Panc1 (cell line): ENCODE measurements at regions not wholly inside any gene's neighbourhood (a gene's known extent, or its start where the extent isn't known, plus 50 kb on each side); places are given as distances from the start of the nearest gene placed in this dataset.

Experiments used
- ATAC-seq: fragments of 200-7000 bp; cut with Tn5 transposase; 2 replicates; pipeline ENCODE4 v1.9.1; 2020; ENCODE audit warnings: mild to moderate bottlenecking, moderate library complexity
- BruUV-seq: library from RNA; stranded (reverse); fragments of 400-500 nt; replicated peaks from 2 replicates; lab custom pipeline; 2021; lab: Mats Ljungman, UMichigan
- CTCF ChIA-PET: fragments of 300-600 bp; sonication (Branson Sonifier 250); formaldehyde crosslinking; loops from one replicate; lab custom pipeline; 2022; ENCODE audit warnings: antibody characterized with exemption; lab: Charles Lee
- POLR2A ChIA-PET: fragments of 300-600 bp; sonication (Branson Sonifier 250); formaldehyde crosslinking; loops from one replicate; lab custom pipeline; 2022; ENCODE audit warnings: antibody characterized with exemption; lab: Charles Lee
- DNase-seq: peaks from one replicate; pipeline ENCODE4 v3.0.0-alpha.2; 2010; ENCODE audit warnings: low read depth, low spot score
- H3K27ac ChIP-seq: 2 replicates; pipeline ENCODE4 v1.5.1; 2011; ENCODE audit warnings: mild to moderate bottlenecking, low read length, inconsistent platforms
- H3K27me3 ChIP-seq: fragments of 200-500 bp; sonication (Bioruptor generic); 2 replicates; pipeline ENCODE4 v1.6.0; 2014; ENCODE audit warnings: low read length, inconsistent platforms; ENCODE audit not compliant: control insufficient read depth, insufficient read depth
- H3K36me3 ChIP-seq: fragments of 200-500 bp; sonication (Bioruptor generic); 2 replicates; pipeline ENCODE4 v1.5.1; 2014; ENCODE audit warnings: inconsistent platforms, mild to moderate bottlenecking, low read length, moderate library complexity; ENCODE audit not compliant: control insufficient read depth, insufficient read depth
- H3K4me1 ChIP-seq: 2 replicates; pipeline ENCODE4 v1.5.1; 2011; ENCODE audit warnings: inconsistent platforms, mild to moderate bottlenecking, low read length, moderate library complexity; ENCODE audit not compliant: control insufficient read depth, insufficient read depth
- H3K4me3 ChIP-seq, 2 experiments: 2 replicates each; pipeline ENCODE4 v1.5.1; 2011 to 2012; ENCODE audit warnings: low read depth in 2 of 2, low read length in 2 of 2, mild to moderate bottlenecking in 2 of 2, inconsistent platforms in 1 of 2, moderate library complexity in 1 of 2
- H3K9me3 ChIP-seq: fragments of 200-500 bp; sonication (Bioruptor generic); 2 replicates; pipeline ENCODE4 v1.5.1; 2014; ENCODE audit warnings: low read depth, mild to moderate bottlenecking, inconsistent platforms, low read length, moderate library complexity; ENCODE audit not compliant: control insufficient read depth, insufficient read depth
- CTCF ChIP-seq: fragments of 450-650 bp; IDR thresholded peaks from 2 replicates; pipeline ENCODE4 v1.5.1; 2017; ENCODE audit warnings: mild to moderate bottlenecking
- POLR2AphosphoS5 ChIP-seq: IDR thresholded peaks from 2 replicates; pipeline ENCODE4 v1.6.1; 2012; ENCODE audit warnings: mild to moderate bottlenecking, low read depth, low read length, moderate library complexity
- SIN3A ChIP-seq: IDR thresholded peaks from 2 replicates; pipeline ENCODE4 v1.6.1; 2012; ENCODE audit warnings: low read depth, mild to moderate bottlenecking, low read length, moderate library complexity, borderline replicate concordance; ENCODE audit not compliant: insufficient read depth
- TCF7L2 ChIP-seq: IDR thresholded peaks from 2 replicates; pipeline ENCODE4 v1.6.1; 2011; ENCODE audit warnings: mild to moderate bottlenecking, low read depth, low read length, inconsistent platforms
- in situ Hi-C: cut with HindIII; loops from 2 replicates; pipeline ENCODE4 v1.10.0; 2016; ENCODE audit warnings: low sequenced_read_pairs, low pct_unique_long_range_greater_than_20kb
- intact Hi-C: fragments of 100-400 bp; cut with micrococcal nuclease; formaldehyde crosslinking; loops from one replicate; pipeline ENCODE4 v1.10.0; 2022; ENCODE audit not compliant: unreplicated experiment
- TF ChIP-seq, protein P1 (sequence below), 2 experiments: IDR thresholded peaks; 2 replicates each; pipeline ENCODE4 v1.6.1; 2011 to 2012; ENCODE audit warnings: low read depth in 2 of 2, control low read depth in 1 of 2, low read length in 1 of 2, mild to moderate bottlenecking in 1 of 2, moderate library complexity in 1 of 2; ENCODE audit not compliant: insufficient read depth in 1 of 2

- no peak overlapping the region for H3K27ac ChIP-seq
- intact Hi-C loops, result no loop called here
- POLR2A ChIA-PET, result no interaction called here
- DNase-seq, result no peak
- TF ChIP-seq SIN3A (no peak), TCF7L2 (no peak), CTCF (no peak), POLR2AphosphoS5 (no peak)
- TF ChIP-seq, protein P1, sequence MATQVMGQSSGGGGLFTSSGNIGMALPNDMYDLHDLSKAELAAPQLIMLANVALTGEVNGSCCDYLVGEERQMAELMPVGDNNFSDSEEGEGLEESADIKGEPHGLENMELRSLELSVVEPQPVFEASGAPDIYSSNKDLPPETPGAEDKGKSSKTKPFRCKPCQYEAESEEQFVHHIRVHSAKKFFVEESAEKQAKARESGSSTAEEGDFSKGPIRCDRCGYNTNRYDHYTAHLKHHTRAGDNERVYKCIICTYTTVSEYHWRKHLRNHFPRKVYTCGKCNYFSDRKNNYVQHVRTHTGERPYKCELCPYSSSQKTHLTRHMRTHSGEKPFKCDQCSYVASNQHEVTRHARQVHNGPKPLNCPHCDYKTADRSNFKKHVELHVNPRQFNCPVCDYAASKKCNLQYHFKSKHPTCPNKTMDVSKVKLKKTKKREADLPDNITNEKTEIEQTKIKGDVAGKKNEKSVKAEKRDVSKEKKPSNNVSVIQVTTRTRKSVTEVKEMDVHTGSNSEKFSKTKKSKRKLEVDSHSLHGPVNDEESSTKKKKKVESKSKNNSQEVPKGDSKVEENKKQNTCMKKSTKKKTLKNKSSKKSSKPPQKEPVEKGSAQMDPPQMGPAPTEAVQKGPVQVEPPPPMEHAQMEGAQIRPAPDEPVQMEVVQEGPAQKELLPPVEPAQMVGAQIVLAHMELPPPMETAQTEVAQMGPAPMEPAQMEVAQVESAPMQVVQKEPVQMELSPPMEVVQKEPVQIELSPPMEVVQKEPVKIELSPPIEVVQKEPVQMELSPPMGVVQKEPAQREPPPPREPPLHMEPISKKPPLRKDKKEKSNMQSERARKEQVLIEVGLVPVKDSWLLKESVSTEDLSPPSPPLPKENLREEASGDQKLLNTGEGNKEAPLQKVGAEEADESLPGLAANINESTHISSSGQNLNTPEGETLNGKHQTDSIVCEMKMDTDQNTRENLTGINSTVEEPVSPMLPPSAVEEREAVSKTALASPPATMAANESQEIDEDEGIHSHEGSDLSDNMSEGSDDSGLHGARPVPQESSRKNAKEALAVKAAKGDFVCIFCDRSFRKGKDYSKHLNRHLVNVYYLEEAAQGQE (IDR thresholded peaks at IDR 0.05; ENCODE audit: insufficient read depth in 1 of 2, low read depth in 2 of 2, low read length in 1 of 2), result no peak
- in situ Hi-C loops, result no loop called here
- no peaks in the 10 kb centered on the region for H3K27me3 ChIP-seq
- CTCF ChIA-PET, result no interaction called here
- no peaks in the 10 kb centered on the region for H3K36me3 ChIP-seq
- ATAC-seq, result no peak
- H3K9me3 ChIP-seq, result no peaks in the 10 kb centered on the region
- H3K4me1 ChIP-seq, result no peaks in the 10 kb centered on the region
- H3K4me3 ChIP-seq, result no peak overlapping the region
- BruUV-seq, result no TSS peak
Observed at GRCh38 chr16:72241008-72241407, 69.1 kb upstream of the PMFBP1 start.

DNA sequence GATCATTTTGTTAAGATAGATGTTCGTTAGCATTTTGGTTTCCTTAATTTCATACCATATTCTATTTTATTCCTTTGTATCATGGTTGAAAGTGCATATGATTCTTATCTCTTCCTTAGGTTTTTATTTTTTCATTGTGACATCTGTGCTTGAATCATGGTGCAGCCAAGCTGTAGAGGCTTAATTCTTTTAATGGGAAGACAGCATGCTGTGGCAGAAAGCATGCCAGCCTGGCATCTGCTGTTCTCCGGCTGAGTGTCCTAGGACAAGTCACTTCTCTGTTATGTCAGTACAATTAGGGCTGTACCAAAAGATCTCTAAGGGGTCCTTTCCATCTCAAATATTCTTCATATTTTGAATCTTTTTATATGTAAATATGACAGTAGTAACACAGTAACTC, 68.5 kb upstream of the PMFBP1 start:
- no peaks in the 10 kb centered on the region for H3K36me3 ChIP-seq
- BruUV-seq, result no TSS peak

GRCh38 chr16:72236866-72237265, 64.9 kb upstream of the PMFBP1 start:
- CTCF ChIA-PET, result no interaction called here
- DNase-seq, result no peak
- ATAC-seq, result no peak

More for the DNA sequence above, 68.5 kb upstream of the PMFBP1 start:
- no peak overlapping the region for H3K27ac ChIP-seq
- no peaks in the 10 kb centered on the region for H3K9me3 ChIP-seq
- in situ Hi-C loops, result no loop called here
- intact Hi-C loops, result no loop called here
- H3K4me1 ChIP-seq, result no peaks in the 10 kb centered on the region
- ChIA-PET CTCF (no interaction called here), POLR2A (no interaction called here)
- ATAC-seq (no peak), DNase-seq (no peak)
- TF ChIP-seq TCF7L2, result no peak
- H3K4me3 ChIP-seq, result no peak overlapping the region
- no peaks in the 10 kb centered on the region for H3K27me3 ChIP-seq

More at GRCh38 chr16:72236866-72237265, 64.9 kb upstream of the PMFBP1 start:
- in situ Hi-C loops (no loop called here), intact Hi-C loops (no loop called here)
- H3K4me3 ChIP-seq, result no peak overlapping the region
- H3K4me1 ChIP-seq, result no peaks in the 10 kb centered on the region
- no peaks in the 10 kb centered on the region for H3K27me3 ChIP-seq
- TF ChIP-seq CTCF (no peak), POLR2AphosphoS5 (no peak), SIN3A (no peak), TCF7L2 (no peak)
- TF ChIP-seq, protein P1 (IDR thresholded peaks at IDR 0.05; ENCODE audit: insufficient read depth in 1 of 2, low read depth in 2 of 2, low read length in 1 of 2), result no peak
- POLR2A ChIA-PET, result no interaction called here
- no peaks in the 10 kb centered on the region for H3K36me3 ChIP-seq
- no TSS peak for BruUV-seq
- no peaks in the 10 kb centered on the region for H3K9me3 ChIP-seq
- no peak overlapping the region for H3K27ac ChIP-seq
